AG08395 (cell line): ENCODE measurements at regions not wholly inside any gene's neighbourhood (a gene's known extent, or its start where the extent isn't known, plus 50 kb on each side); places are given as distances from the start of the nearest gene placed in this dataset.
"Not testable (repeated sequence)": the region's sequence is repeated elsewhere in the genome, so short reads cannot be mapped to it uniquely, and the experiment has no call there.

Experiments
- DNase-seq: peaks from one replicate; pipeline ENCODE4 v3.0.0; 2012; ENCODE audit warnings: mixed read lengths, low spot score

GRCh38 chr12:124475295-124476010 lies 92.0 kb downstream of the NCOR2 start:
- no peak for DNase-seq

- DNase-seq = no peak
Measured at GRCh38 chr12:124474709-124475108, 92.7 kb downstream of the NCOR2 start.

- DNase-seq = no peak
Measured at GRCh38 chr12:124472690-124473279, 94.6 kb downstream of the NCOR2 start.

GRCh38 chr12:124471828-124472227 lies 95.6 kb downstream of the NCOR2 start:
- DNase-seq = no peak

GRCh38 chr12:124470806-124471205 lies 96.6 kb downstream of the NCOR2 start:
- DNase-seq = no peak

GRCh38 chr12:124470139-124470538 lies 97.3 kb downstream of the NCOR2 start:
- DNase-seq = no peak

- DNase-seq = no peak
Measured at GRCh38 chr12:124469193-124469888, 98.1 kb downstream of the NCOR2 start.

GRCh38 chr12:124467549-124467948 lies 99.9 kb downstream of the NCOR2 start:
- not testable (repeated sequence) for DNase-seq

GRCh38 chr12:124466216-124467128 lies 100.9 kb downstream of the NCOR2 start:
- DNase-seq = no peak

- no peak for DNase-seq
Measured at GRCh38 chr12:124465473-124465872, 101.9 kb downstream of the NCOR2 start.

GRCh38 chr12:124464830-124465229 lies 102.6 kb downstream of the NCOR2 start:
- DNase-seq = no peak

GRCh38 chr12:124464062-124464461 lies 103.3 kb downstream of the NCOR2 start:
- DNase-seq = no peak

- DNase-seq = no peak
Measured at GRCh38 chr12:124463341-124463921, 104.0 kb downstream of the NCOR2 start.

GRCh38 chr12:124462750-124463149 lies 104.7 kb downstream of the NCOR2 start:
- DNase-seq = no peak

- no peak for DNase-seq
Measured at GRCh38 chr12:124461851-124462623, 105.4 kb downstream of the NCOR2 start.

- no peak for DNase-seq
Measured at GRCh38 chr12:124461241-124461673, 106.2 kb downstream of the NCOR2 start.

- no peak for DNase-seq
Measured at GRCh38 chr12:124460771-124461170, 106.6 kb downstream of the NCOR2 start.

- no peak for DNase-seq
Measured at GRCh38 chr12:124459852-124460645, 107.4 kb downstream of the NCOR2 start.

GRCh38 chr12:124458992-124459851 lies 108.2 kb downstream of the NCOR2 start:
- DNase-seq = no peak
